ENCODE measurements at regions not wholly inside any gene's neighbourhood (a gene's known extent, or its start where the extent isn't known, plus 50 kb on each side); places are given as distances from the start of the nearest gene placed in this dataset.

- TF ChIP-seq EZH2phosphoT487 (IDR thresholded peaks at IDR 0.05; ENCODE audit: borderline replicate concordance, low read length): no peak
- TF ChIP-seq, protein P1, sequence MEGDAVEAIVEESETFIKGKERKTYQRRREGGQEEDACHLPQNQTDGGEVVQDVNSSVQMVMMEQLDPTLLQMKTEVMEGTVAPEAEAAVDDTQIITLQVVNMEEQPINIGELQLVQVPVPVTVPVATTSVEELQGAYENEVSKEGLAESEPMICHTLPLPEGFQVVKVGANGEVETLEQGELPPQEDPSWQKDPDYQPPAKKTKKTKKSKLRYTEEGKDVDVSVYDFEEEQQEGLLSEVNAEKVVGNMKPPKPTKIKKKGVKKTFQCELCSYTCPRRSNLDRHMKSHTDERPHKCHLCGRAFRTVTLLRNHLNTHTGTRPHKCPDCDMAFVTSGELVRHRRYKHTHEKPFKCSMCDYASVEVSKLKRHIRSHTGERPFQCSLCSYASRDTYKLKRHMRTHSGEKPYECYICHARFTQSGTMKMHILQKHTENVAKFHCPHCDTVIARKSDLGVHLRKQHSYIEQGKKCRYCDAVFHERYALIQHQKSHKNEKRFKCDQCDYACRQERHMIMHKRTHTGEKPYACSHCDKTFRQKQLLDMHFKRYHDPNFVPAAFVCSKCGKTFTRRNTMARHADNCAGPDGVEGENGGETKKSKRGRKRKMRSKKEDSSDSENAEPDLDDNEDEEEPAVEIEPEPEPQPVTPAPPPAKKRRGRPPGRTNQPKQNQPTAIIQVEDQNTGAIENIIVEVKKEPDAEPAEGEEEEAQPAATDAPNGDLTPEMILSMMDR (IDR thresholded peaks at IDR 0.05; ENCODE audit: low read depth, low read length, poor library complexity, severe bottlenecking): no peak
- no peak overlapping the region for H3K4me3 ChIP-seq (ENCODE audit: low read length)
- no peaks in the 10 kb centered on the region for H3K4me1 ChIP-seq (ENCODE audit: control insufficient read depth, low read length)
- no peak overlapping the region for H3K27ac ChIP-seq (ENCODE audit: low read depth, low read length)
- H4K20me1 ChIP-seq (ENCODE audit: control insufficient read depth, insufficient read depth, low read depth, low read length): no peaks in the 10 kb centered on the region
- no peak overlapping the region for H3K4me2 ChIP-seq (ENCODE audit: low read length)
- no peaks in the 10 kb centered on the region for H3K27me3 ChIP-seq (ENCODE audit: control insufficient read depth, low read length)
- no peaks in the 10 kb centered on the region for H3K9me3 ChIP-seq (ENCODE audit: control insufficient read depth, insufficient read depth, low read length)
- no peaks in the 10 kb centered on the region for H3K36me3 ChIP-seq (ENCODE audit: control insufficient read depth, low read length)
- no peaks in the 10 kb centered on the region for H3K9me2 ChIP-seq (replicated peaks; ENCODE audit: control insufficient read depth, low read length)
- H3F3A ChIP-seq (ENCODE audit: control insufficient read depth, insufficient read depth): no peaks in the 10 kb centered on the region
- no peaks in the 10 kb centered on the region for H3K79me2 ChIP-seq (ENCODE audit: control insufficient read depth, low read length)
Observed at GRCh38 chr2:122367646-122368010, 612.2 kb downstream of the TSN start.

- no peaks in the 10 kb centered on the region for H3K9me2 ChIP-seq (replicated peaks; ENCODE audit: control insufficient read depth, low read length)
- no peaks in the 10 kb centered on the region for H3F3A ChIP-seq (ENCODE audit: control insufficient read depth, insufficient read depth)
- no peaks in the 10 kb centered on the region for H3K9me3 ChIP-seq (ENCODE audit: control insufficient read depth, insufficient read depth, low read length)
- H3K4me2 ChIP-seq (ENCODE audit: low read length): no peak overlapping the region
- H3K4me1 ChIP-seq (ENCODE audit: control insufficient read depth, low read length): no peaks in the 10 kb centered on the region
- H3K27ac ChIP-seq (ENCODE audit: low read depth, low read length): no peak overlapping the region
- H3K27me3 ChIP-seq (ENCODE audit: control insufficient read depth, low read length): no peaks in the 10 kb centered on the region
- no peak overlapping the region for H3K4me3 ChIP-seq (ENCODE audit: low read length)
- no peaks in the 10 kb centered on the region for H4K20me1 ChIP-seq (ENCODE audit: control insufficient read depth, insufficient read depth, low read depth, low read length)
- H3K36me3 ChIP-seq (ENCODE audit: control insufficient read depth, low read length): no peaks in the 10 kb centered on the region
- TF ChIP-seq EZH2phosphoT487 (IDR thresholded peaks at IDR 0.05; ENCODE audit: borderline replicate concordance, low read length): no peak
- TF ChIP-seq, protein P1 (IDR thresholded peaks at IDR 0.05; ENCODE audit: low read depth, low read length, poor library complexity, severe bottlenecking): no peak
- no peaks in the 10 kb centered on the region for H3K79me2 ChIP-seq (ENCODE audit: control insufficient read depth, low read length)
Observed at GRCh38 chr2:122368576-122369243, 613.3 kb downstream of the TSN start.

- Histone ChIP-seq H3K27me3 (ENCODE audit: control insufficient read depth, low read length) (no peaks in the 10 kb centered on the region), H3K27ac (ENCODE audit: low read depth, low read length) (no peak overlapping the region), H3F3A (ENCODE audit: control insufficient read depth, insufficient read depth) (no peaks in the 10 kb centered on the region), H3K4me3 (ENCODE audit: low read length) (no peak overlapping the region), H3K4me2 (ENCODE audit: low read length) (no peak overlapping the region), H3K36me3 (ENCODE audit: control insufficient read depth, low read length) (no peaks in the 10 kb centered on the region), H3K9me3 (ENCODE audit: control insufficient read depth, insufficient read depth, low read length) (no peaks in the 10 kb centered on the region), H4K20me1 (ENCODE audit: control insufficient read depth, insufficient read depth, low read depth, low read length) (no peaks in the 10 kb centered on the region), H3K4me1 (ENCODE audit: control insufficient read depth, low read length) (no peaks in the 10 kb centered on the region), H3K9me2 (replicated peaks; ENCODE audit: control insufficient read depth, low read length) (no peaks in the 10 kb centered on the region), H3K79me2 (ENCODE audit: control insufficient read depth, low read length) (no peaks in the 10 kb centered on the region)
- no peak for TF ChIP-seq EZH2phosphoT487 (IDR thresholded peaks at IDR 0.05; ENCODE audit: borderline replicate concordance, low read length)
- TF ChIP-seq, protein P1 (IDR thresholded peaks at IDR 0.05; ENCODE audit: low read depth, low read length, poor library complexity, severe bottlenecking): no peak
Observed at GRCh38 chr2:122378521-122378920, 623.1 kb downstream of the TSN start.
